GM21786 (cell line): ENCODE measurements at regions not wholly inside any gene's neighbourhood (a gene's known extent, or its start where the extent isn't known, plus 50 kb on each side); places are given as distances from the start of the nearest gene placed in this dataset.
A peak's percentile ranks its signal among the peaks of the same experiment; 100 is the strongest.

Experiments
- ATAC-seq: cut with Tn5 transposase; IDR thresholded peaks from one replicate; pipeline ENCODE4 v1.9.1; 2021; ENCODE audit not compliant: unreplicated experiment

GRCh38 chr13:109604894-109605293 is 181.5 kb downstream of the IRS2 start:
- ATAC-seq: no peak

- no peak for ATAC-seq
Observed at GRCh38 chr13:109602356-109602755, 184.0 kb downstream of the IRS2 start.

- no peak for ATAC-seq
Observed at GRCh38 chr13:109599901-109600657, 186.3 kb downstream of the IRS2 start.

- ATAC-seq: no peak
Observed at GRCh38 chr13:109595471-109595870, 190.9 kb downstream of the IRS2 start.

- no peak for ATAC-seq
Observed at GRCh38 chr13:109593230-109593629, 193.2 kb downstream of the IRS2 start.

GRCh38 chr13:109592770-109593169 is 193.6 kb downstream of the IRS2 start:
- ATAC-seq: no peak

GRCh38 chr13:109587689-109588088 is 198.7 kb downstream of the IRS2 start:
- ATAC-seq: no peak

- no peak for ATAC-seq
Observed at GRCh38 chr13:109586509-109587346, 199.7 kb downstream of the IRS2 start.

GRCh38 chr13:109584844-109585361 is 201.5 kb downstream of the IRS2 start:
- no peak for ATAC-seq

- ATAC-seq: no peak
Observed at GRCh38 chr13:109577191-109577700, 209.1 kb downstream of the IRS2 start.

- ATAC-seq: no peak
Observed at GRCh38 chr13:109576331-109576813, 210.0 kb downstream of the IRS2 start.

GRCh38 chr13:109575821-109576220 is 210.6 kb downstream of the IRS2 start:
- no peak for ATAC-seq

- no peak for ATAC-seq
Observed at GRCh38 chr13:109572389-109572788, 214.0 kb downstream of the IRS2 start.

GRCh38 chr13:109569958-109570711 is 216.2 kb downstream of the IRS2 start:
- ATAC-seq: peak; percentile 93

GRCh38 chr13:109568339-109568818 is 218.0 kb downstream of the IRS2 start:
- no peak for ATAC-seq

GRCh38 chr13:109567315-109567714 is 219.1 kb downstream of the IRS2 start:
- no peak for ATAC-seq

- ATAC-seq: no peak
Observed at GRCh38 chr13:109565877-109566276, 220.5 kb downstream of the IRS2 start.

GRCh38 chr13:109548374-109548773 is 238.0 kb downstream of the IRS2 start:
- ATAC-seq: peak; percentile 49

- peak; percentile 83 for ATAC-seq
Observed at GRCh38 chr13:109547942-109548341, 238.4 kb downstream of the IRS2 start.

- ATAC-seq: no peak
Observed at GRCh38 chr13:109545931-109546330, 240.5 kb downstream of the IRS2 start.

GRCh38 chr13:109541081-109541480 is 245.3 kb downstream of the IRS2 start:
- no peak for ATAC-seq
